ENCODE measurements at regions not wholly inside any gene's neighbourhood (a gene's known extent, or its start where the extent isn't known, plus 50 kb on each side); places are given as distances from the start of the nearest gene placed in this dataset.

DNA sequence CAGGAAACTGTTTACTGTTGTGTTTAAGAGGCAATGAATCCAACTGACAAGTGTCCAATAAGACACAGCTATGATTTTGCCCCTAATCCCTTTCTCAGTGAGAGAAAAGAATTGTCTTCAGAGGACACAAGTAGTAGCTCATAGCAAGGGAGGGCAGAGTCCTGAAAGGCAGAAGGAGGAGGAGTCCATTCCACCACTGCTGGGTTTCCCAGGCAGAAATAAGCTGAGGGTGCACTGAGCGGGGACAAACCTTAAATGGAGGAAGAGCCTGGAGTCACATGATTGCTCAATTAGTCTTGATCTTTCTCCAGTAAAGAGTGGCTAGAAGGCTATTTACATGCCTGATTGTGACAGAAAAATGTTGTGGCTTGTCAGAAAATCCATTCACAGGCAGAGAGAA is 573.8 kb downstream of the POM121L12 start:
- H3K79me2 ChIP-seq (ENCODE audit: insufficient read depth, low read length) = no peaks in the 10 kb centered on the region
- H3K27me3 ChIP-seq (ENCODE audit: insufficient read depth, low read length) = no peaks in the 10 kb centered on the region
- no peak overlapping the region for H3K9ac ChIP-seq (ENCODE audit: low read length)
- H2AFZ ChIP-seq (ENCODE audit: low read length) = no peak overlapping the region
- H3K9me3 ChIP-seq (ENCODE audit: low read length) = no peaks in the 10 kb centered on the region
- H3K4me2 ChIP-seq (ENCODE audit: low read length) = no peak overlapping the region
- no peaks in the 10 kb centered on the region for H4K20me1 ChIP-seq (ENCODE audit: insufficient read depth, low read length)
- no peaks in the 10 kb centered on the region for H3K9me2 ChIP-seq (ENCODE audit: low read depth, low read length)
- H3K36me3 ChIP-seq (ENCODE audit: insufficient read depth, low read length) = no peaks in the 10 kb centered on the region
- no peak overlapping the region for H3K27ac ChIP-seq (ENCODE audit: low read depth, low read length, poor library complexity, severe bottlenecking)
- no peak for TF ChIP-seq EZH2 (IDR thresholded peaks at IDR 0.05; ENCODE audit: borderline replicate concordance, low read length)
- TF ChIP-seq, protein P1, sequence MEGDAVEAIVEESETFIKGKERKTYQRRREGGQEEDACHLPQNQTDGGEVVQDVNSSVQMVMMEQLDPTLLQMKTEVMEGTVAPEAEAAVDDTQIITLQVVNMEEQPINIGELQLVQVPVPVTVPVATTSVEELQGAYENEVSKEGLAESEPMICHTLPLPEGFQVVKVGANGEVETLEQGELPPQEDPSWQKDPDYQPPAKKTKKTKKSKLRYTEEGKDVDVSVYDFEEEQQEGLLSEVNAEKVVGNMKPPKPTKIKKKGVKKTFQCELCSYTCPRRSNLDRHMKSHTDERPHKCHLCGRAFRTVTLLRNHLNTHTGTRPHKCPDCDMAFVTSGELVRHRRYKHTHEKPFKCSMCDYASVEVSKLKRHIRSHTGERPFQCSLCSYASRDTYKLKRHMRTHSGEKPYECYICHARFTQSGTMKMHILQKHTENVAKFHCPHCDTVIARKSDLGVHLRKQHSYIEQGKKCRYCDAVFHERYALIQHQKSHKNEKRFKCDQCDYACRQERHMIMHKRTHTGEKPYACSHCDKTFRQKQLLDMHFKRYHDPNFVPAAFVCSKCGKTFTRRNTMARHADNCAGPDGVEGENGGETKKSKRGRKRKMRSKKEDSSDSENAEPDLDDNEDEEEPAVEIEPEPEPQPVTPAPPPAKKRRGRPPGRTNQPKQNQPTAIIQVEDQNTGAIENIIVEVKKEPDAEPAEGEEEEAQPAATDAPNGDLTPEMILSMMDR (IDR thresholded peaks at IDR 0.05; ENCODE audit: low read length) = no peak
- no peaks in the 10 kb centered on the region for H3K4me1 ChIP-seq (ENCODE audit: insufficient read depth, low read length, severe bottlenecking)
- no peak overlapping the region for H3K4me3 ChIP-seq (ENCODE audit: low read depth, low read length, poor library complexity, severe bottlenecking)
- H3F3A ChIP-seq (ENCODE audit: insufficient read depth, low read length) = no peaks in the 10 kb centered on the region

DNA sequence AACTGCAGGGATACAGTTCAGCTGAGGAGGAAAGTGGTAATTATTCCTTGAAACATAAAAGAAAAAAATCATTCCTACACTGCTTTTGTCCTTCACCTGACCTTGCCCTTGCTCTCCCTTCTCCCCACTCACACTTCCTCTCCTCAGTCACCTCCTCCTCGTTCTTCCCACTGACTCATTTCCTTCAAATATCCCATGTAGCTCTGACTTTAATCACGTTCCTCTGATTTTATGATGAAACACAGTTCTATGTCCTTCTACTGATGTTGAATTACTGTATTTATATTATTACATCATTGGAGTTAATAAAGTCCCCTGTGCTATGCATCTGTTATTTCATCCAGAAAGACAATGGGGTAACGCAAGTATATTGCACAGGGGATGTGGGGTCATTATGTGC is 575.6 kb downstream of the POM121L12 start:
- TF ChIP-seq EZH2 (IDR thresholded peaks at IDR 0.05; ENCODE audit: borderline replicate concordance, low read length) = no peak
- TF ChIP-seq, protein P1 (IDR thresholded peaks at IDR 0.05; ENCODE audit: low read length) = no peak
- no peak overlapping the region for H3K4me2 ChIP-seq (ENCODE audit: low read length)

DNA sequence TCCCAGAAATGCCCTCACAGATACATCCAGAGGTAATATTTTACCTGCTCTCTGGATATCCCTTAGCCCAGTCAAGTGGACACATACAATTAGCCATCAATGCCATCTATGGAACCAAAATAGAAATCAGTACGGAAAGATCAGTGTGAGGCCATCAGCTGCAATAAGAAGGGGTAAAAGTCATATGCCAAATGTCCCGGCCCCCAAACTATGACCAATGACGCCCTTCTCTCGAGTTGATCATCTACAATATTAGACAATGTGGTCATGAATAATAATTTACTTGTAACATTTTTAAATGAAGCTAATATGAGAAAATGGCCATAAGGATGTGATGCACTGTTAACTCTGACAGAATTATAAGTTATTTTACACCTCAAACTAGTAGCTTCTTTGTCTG is 588.9 kb downstream of the POM121L12 start:
- Histone ChIP-seq H3K36me3 (ENCODE audit: insufficient read depth, low read length) (no peaks in the 10 kb centered on the region), H3K27me3 (ENCODE audit: insufficient read depth, low read length) (no peaks in the 10 kb centered on the region), H4K20me1 (ENCODE audit: insufficient read depth, low read length) (no peaks in the 10 kb centered on the region), H3K4me1 (ENCODE audit: insufficient read depth, low read length, severe bottlenecking) (no peaks in the 10 kb centered on the region), H3K9ac (ENCODE audit: low read length) (no peak overlapping the region), H2AFZ (ENCODE audit: low read length) (no peak overlapping the region), H3K27ac (ENCODE audit: low read depth, low read length, poor library complexity, severe bottlenecking) (no peak overlapping the region), H3K4me3 (ENCODE audit: low read depth, low read length, poor library complexity, severe bottlenecking) (no peak overlapping the region), H3F3A (ENCODE audit: insufficient read depth, low read length) (no peaks in the 10 kb centered on the region), H3K4me2 (ENCODE audit: low read length) (no peak overlapping the region), H3K9me3 (ENCODE audit: low read length) (no peaks in the 10 kb centered on the region), H3K79me2 (ENCODE audit: insufficient read depth, low read length) (no peaks in the 10 kb centered on the region), H3K9me2 (ENCODE audit: low read depth, low read length) (no peaks in the 10 kb centered on the region)
- TF ChIP-seq EZH2 (IDR thresholded peaks at IDR 0.05; ENCODE audit: borderline replicate concordance, low read length) = no peak
- TF ChIP-seq, protein P1 (IDR thresholded peaks at IDR 0.05; ENCODE audit: low read length) = no peak

More for the DNA sequence above, 575.6 kb downstream of the POM121L12 start:
- H2AFZ ChIP-seq (ENCODE audit: low read length) = no peak overlapping the region
- H3F3A ChIP-seq (ENCODE audit: insufficient read depth, low read length) = no peaks in the 10 kb centered on the region
- H3K79me2 ChIP-seq (ENCODE audit: insufficient read depth, low read length) = no peaks in the 10 kb centered on the region
- H3K9me2 ChIP-seq (ENCODE audit: low read depth, low read length) = no peaks in the 10 kb centered on the region
- no peaks in the 10 kb centered on the region for H4K20me1 ChIP-seq (ENCODE audit: insufficient read depth, low read length)
- no peak overlapping the region for H3K9ac ChIP-seq (ENCODE audit: low read length)
- no peaks in the 10 kb centered on the region for H3K4me1 ChIP-seq (ENCODE audit: insufficient read depth, low read length, severe bottlenecking)
- no peaks in the 10 kb centered on the region for H3K9me3 ChIP-seq (ENCODE audit: low read length)
- no peaks in the 10 kb centered on the region for H3K27me3 ChIP-seq (ENCODE audit: insufficient read depth, low read length)
- H3K4me3 ChIP-seq (ENCODE audit: low read depth, low read length, poor library complexity, severe bottlenecking) = no peak overlapping the region
- no peaks in the 10 kb centered on the region for H3K36me3 ChIP-seq (ENCODE audit: insufficient read depth, low read length)
- H3K27ac ChIP-seq (ENCODE audit: low read depth, low read length, poor library complexity, severe bottlenecking) = no peak overlapping the region
